ENCODE measurements at regions not wholly inside any gene's neighbourhood (a gene's known extent, or its start where the extent isn't known, plus 50 kb on each side); places are given as distances from the start of the nearest gene placed in this dataset.

GRCh38 chr14:104439625-104440024 is 139.9 kb upstream of the C14orf180 start:
- H3K27ac ChIP-seq (ENCODE audit: low read depth), result no peak overlapping the region
- Mint-ChIP-seq H3K36me3 (ENCODE audit: low read depth) (no peaks in the 10 kb centered on the region), H3K9me3 (no peaks in the 10 kb centered on the region; the same call in 2 of the 3 replicates), H3K4me3 (no peak overlapping the region), H3K4me1 (peaks cover 14% of the 10 kb centered on the region), H3K27ac (no peak overlapping the region), H3K27me3 (ENCODE audit: insufficient read depth, low read depth, poor library complexity) (peaks cover 8% of the 10 kb centered on the region)
- no peaks in the 10 kb centered on the region for H3K27me3 ChIP-seq (ENCODE audit: insufficient read depth)
- no peaks in the 10 kb centered on the region for H3F3A ChIP-seq (replicated peaks; ENCODE audit: low read depth)
- H3K79me2 ChIP-seq (replicated peaks; ENCODE audit: insufficient read depth), result no peaks in the 10 kb centered on the region
- no peak for DNase-seq (ENCODE audit: low spot score)
- no peak overlapping the region for H3K4me2 ChIP-seq
- no peak overlapping the region for H2AFZ ChIP-seq
- TF ChIP-seq STAT1 (IDR thresholded peaks at IDR 0.05; ENCODE audit: unreplicated experiment) (no peak), CREB1 (CRISPR knock-in tag; IDR thresholded peaks at IDR 0.05; ENCODE audit: low read depth) (no peak), ZNF114 (CRISPR knock-in tag; IDR thresholded peaks at IDR 0.05) (no peak), EZH2 (IDR thresholded peaks at IDR 0.05; ENCODE audit: low read depth, unreplicated experiment) (no peak), REST (IDR thresholded peaks at IDR 0.05; ENCODE audit: unreplicated experiment) (no peak), JUNB (IDR thresholded peaks at IDR 0.05; ENCODE audit: unreplicated experiment) (no peak), ETS1 (IDR thresholded peaks at IDR 0.05) (no peak), NANOG (IDR thresholded peaks at IDR 0.05; ENCODE audit: borderline replicate concordance) (no peak), POLR2AphosphoS5 (IDR thresholded peaks at IDR 0.05; ENCODE audit: low read depth) (no peak), EZH2phosphoT487 (IDR thresholded peaks at IDR 0.05; ENCODE audit: unreplicated experiment) (no peak), ZNF331 (CRISPR knock-in tag; IDR thresholded peaks at IDR 0.05; ENCODE audit: low read depth) (no peak)
- TF ChIP-seq, protein P1, sequence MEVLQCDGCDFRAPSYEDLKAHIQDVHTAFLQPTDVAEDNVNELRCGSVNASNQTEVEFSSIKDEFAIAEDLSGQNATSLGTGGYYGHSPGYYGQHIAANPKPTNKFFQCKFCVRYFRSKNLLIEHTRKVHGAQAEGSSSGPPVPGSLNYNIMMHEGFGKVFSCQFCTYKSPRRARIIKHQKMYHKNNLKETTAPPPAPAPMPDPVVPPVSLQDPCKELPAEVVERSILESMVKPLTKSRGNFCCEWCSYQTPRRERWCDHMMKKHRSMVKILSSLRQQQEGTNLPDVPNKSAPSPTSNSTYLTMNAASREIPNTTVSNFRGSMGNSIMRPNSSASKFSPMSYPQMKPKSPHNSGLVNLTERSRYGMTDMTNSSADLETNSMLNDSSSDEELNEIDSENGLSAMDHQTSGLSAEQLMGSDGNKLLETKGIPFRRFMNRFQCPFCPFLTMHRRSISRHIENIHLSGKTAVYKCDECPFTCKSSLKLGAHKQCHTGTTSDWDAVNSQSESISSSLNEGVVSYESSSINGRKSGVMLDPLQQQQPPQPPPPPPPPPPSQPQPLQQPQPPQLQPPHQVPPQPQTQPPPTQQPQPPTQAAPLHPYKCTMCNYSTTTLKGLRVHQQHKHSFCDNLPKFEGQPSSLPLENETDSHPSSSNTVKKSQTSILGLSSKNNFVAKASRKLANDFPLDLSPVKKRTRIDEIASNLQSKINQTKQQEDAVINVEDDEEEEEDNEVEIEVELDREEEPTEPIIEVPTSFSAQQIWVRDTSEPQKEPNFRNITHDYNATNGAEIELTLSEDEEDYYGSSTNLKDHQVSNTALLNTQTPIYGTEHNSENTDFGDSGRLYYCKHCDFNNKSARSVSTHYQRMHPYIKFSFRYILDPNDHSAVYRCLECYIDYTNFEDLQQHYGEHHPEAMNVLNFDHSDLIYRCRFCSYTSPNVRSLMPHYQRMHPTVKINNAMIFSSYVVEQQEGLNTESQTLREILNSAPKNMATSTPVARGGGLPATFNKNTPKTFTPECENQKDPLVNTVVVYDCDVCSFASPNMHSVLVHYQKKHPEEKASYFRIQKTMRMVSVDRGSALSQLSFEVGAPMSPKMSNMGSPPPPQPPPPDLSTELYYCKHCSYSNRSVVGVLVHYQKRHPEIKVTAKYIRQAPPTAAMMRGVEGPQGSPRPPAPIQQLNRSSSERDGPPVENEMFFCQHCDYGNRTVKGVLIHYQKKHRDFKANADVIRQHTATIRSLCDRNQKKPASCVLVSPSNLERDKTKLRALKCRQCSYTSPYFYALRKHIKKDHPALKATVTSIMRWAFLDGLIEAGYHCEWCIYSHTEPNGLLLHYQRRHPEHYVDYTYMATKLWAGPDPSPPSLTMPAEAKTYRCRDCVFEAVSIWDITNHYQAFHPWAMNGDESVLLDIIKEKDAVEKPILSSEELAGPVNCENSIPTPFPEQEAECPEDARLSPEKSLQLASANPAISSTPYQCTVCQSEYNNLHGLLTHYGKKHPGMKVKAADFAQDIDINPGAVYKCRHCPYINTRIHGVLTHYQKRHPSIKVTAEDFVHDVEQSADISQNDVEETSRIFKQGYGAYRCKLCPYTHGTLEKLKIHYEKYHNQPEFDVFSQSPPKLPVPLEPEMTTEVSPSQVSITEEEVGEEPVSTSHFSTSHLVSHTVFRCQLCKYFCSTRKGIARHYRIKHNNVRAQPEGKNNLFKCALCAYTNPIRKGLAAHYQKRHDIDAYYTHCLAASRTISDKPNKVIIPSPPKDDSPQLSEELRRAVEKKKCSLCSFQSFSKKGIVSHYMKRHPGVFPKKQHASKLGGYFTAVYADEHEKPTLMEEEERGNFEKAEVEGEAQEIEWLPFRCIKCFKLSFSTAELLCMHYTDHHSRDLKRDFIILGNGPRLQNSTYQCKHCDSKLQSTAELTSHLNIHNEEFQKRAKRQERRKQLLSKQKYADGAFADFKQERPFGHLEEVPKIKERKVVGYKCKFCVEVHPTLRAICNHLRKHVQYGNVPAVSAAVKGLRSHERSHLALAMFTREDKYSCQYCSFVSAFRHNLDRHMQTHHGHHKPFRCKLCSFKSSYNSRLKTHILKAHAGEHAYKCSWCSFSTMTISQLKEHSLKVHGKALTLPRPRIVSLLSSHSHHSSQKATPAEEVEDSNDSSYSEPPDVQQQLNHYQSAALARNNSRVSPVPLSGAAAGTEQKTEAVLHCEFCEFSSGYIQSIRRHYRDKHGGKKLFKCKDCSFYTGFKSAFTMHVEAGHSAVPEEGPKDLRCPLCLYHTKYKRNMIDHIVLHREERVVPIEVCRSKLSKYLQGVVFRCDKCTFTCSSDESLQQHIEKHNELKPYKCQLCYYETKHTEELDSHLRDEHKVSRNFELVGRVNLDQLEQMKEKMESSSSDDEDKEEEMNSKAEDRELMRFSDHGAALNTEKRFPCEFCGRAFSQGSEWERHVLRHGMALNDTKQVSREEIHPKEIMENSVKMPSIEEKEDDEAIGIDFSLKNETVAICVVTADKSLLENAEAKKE (CRISPR knock-in tag; IDR thresholded peaks at IDR 0.05), result no peak
- TF ChIP-seq, protein P2, sequence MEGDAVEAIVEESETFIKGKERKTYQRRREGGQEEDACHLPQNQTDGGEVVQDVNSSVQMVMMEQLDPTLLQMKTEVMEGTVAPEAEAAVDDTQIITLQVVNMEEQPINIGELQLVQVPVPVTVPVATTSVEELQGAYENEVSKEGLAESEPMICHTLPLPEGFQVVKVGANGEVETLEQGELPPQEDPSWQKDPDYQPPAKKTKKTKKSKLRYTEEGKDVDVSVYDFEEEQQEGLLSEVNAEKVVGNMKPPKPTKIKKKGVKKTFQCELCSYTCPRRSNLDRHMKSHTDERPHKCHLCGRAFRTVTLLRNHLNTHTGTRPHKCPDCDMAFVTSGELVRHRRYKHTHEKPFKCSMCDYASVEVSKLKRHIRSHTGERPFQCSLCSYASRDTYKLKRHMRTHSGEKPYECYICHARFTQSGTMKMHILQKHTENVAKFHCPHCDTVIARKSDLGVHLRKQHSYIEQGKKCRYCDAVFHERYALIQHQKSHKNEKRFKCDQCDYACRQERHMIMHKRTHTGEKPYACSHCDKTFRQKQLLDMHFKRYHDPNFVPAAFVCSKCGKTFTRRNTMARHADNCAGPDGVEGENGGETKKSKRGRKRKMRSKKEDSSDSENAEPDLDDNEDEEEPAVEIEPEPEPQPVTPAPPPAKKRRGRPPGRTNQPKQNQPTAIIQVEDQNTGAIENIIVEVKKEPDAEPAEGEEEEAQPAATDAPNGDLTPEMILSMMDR (conservative IDR thresholded peaks at IDR 0.05; ENCODE audit: low read depth in 2 of 2), result no peak
- ATAC-seq, result no peak
- H3K9me2 ChIP-seq (ENCODE audit: insufficient read depth), result no peaks in the 10 kb centered on the region
- no peaks in the 10 kb centered on the region for H3K4me1 ChIP-seq (ENCODE audit: insufficient read depth)
- no peaks in the 10 kb centered on the region for H4K20me1 ChIP-seq (replicated peaks; ENCODE audit: insufficient read depth)
- H3K4me3 ChIP-seq, result no peak overlapping the region
- no peaks in the 10 kb centered on the region for H3K36me3 ChIP-seq (ENCODE audit: insufficient read depth)

Data from GM23338 (cell line).